ENCODE measurements at regions not wholly inside any gene's neighbourhood (a gene's known extent, or its start where the extent isn't known, plus 50 kb on each side); places are given as distances from the start of the nearest gene placed in this dataset.

DNA sequence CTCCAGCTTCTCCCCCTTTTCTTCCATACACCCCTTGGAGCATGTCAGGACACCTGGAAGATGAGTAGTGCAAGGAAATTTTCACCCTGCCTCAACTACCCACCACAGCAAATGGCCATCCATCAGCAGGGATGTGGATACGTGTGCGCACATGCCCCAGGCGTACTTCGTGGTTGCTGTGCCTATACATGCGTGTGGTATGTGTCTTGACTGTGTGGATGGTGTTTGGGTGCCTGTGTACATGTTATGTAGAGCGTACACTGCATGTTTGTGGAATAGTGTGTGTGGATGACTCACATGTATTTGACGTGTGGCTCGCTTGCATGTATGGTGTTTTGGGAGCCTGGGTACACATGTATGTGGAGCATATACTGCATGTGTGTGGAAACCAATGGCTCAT is 158.5 kb downstream of the RRAGC start:
- Histone ChIP-seq H3K27me3 (no peaks in the 10 kb centered on the region), H3K9me3 (peaks cover 0 to 32% (median 2%) of the 10 kb centered on the region in 4 donors), H3K36me3 (no peaks in the 10 kb centered on the region), H3K27ac (no peak overlapping the region), H3K4me3 (no peak overlapping the region), H3K4me1 (no peaks in the 10 kb centered on the region)
- no peak for DNase-seq (ENCODE audit: low spot score in 2 of 2)
- TF ChIP-seq POLR2A (IDR thresholded peaks at IDR 0.05), result no peak
- no peak for TF ChIP-seq CTCF (IDR thresholded peaks at IDR 0.05)
- no peak for TF ChIP-seq EP300 (IDR thresholded peaks at IDR 0.05)
- 81 to 97% methylated on average over 8 of the region's 8 CpGs for WGBS, 2 donors

DNA sequence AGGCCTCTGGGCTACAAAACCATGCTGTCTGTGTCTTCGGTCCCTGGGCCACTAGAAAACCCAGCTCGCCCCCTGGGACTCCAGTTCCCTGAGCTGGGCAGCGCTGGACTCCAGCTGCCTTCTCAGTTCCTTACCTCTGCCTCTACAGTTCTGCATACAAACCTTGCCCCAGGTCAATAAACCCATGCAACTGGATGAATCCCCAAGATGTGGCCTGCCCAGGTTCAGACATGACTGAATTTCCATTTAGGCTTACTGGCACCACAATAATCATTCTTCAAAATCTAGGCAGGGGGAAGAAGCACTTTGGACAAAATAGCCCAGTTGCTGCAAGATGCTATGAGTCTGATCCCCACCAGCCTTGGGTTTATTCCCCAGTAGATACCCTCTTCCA is 159.5 kb downstream of the RRAGC start:
- Histone ChIP-seq H3K27me3 (no peaks in the 10 kb centered on the region), H3K4me3 (no peak overlapping the region), H3K4me1 (no peaks in the 10 kb centered on the region), H3K9me3 (peaks cover 0 to 24% (median 0%) of the 10 kb centered on the region in 4 donors), H3K27ac (no peak overlapping the region), H3K36me3 (no peaks in the 10 kb centered on the region)
- 87 to 89% methylated on average over 3 of the region's 3 CpGs for WGBS, 2 donors
- DNase-seq (ENCODE audit: low spot score in 2 of 2), result no peak
- TF ChIP-seq CTCF (IDR thresholded peaks at IDR 0.05) (no peak), POLR2A (IDR thresholded peaks at IDR 0.05) (no peak), EP300 (IDR thresholded peaks at IDR 0.05) (no peak)

GRCh38 chr1:38699330-38700076 is 160.1 kb downstream of the RRAGC start:
- H3K27me3 ChIP-seq, result no peaks in the 10 kb centered on the region
- H3K4me3 ChIP-seq, result no peak overlapping the region
- H3K4me1 ChIP-seq, result no peaks in the 10 kb centered on the region
- no peak for DNase-seq (ENCODE audit: low spot score in 2 of 2)
- TF ChIP-seq POLR2A (IDR thresholded peaks at IDR 0.05) (no peak), EP300 (IDR thresholded peaks at IDR 0.05) (no peak), CTCF (IDR thresholded peaks at IDR 0.05) (no peak)
- 68 to 71% methylated on average over 7 of the region's 7 CpGs for WGBS, 2 donors
- no peaks in the 10 kb centered on the region for H3K36me3 ChIP-seq
- H3K9me3 ChIP-seq, result peaks cover 0 to 25% (median 0%) of the 10 kb centered on the region in 4 donors
- H3K27ac ChIP-seq, result no peak overlapping the region

DNA sequence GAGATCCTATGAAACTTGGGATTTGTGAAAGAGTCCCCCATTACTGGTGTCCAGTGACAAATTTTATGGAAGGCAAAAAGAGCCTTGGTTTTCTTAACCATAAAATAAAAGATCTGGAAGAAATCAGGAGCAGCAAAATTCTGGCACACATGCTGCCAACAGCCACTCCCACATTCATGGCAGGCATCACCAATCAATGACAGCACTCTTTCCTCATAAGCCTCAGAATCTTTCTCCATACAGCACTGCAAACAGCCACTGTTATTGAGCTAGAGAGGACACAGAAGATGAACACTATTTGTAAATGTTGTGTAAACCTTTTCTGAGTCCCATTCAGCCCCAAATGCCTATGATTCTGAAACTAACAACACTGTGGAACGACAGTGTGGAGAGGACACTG is 162.2 kb downstream of the RRAGC start:
- Histone ChIP-seq H3K27ac (no peak overlapping the region), H3K36me3 (no peaks in the 10 kb centered on the region), H3K4me3 (no peak overlapping the region), H3K4me1 (no peaks in the 10 kb centered on the region), H3K27me3 (no peaks in the 10 kb centered on the region), H3K9me3 (peaks cover 0 to 31% (median 0%) of the 10 kb centered on the region in 4 donors)
- no peak for TF ChIP-seq POLR2A (IDR thresholded peaks at IDR 0.05)
- TF ChIP-seq EP300 (IDR thresholded peaks at IDR 0.05), result no peak
- no peak for TF ChIP-seq CTCF (IDR thresholded peaks at IDR 0.05)
- no peak for DNase-seq (ENCODE audit: low spot score in 2 of 2)
- WGBS, 2 donors, result 65 to 73% methylated on average over 1 of the region's 1 CpG

- WGBS, 2 donors, result 91 to 92% methylated on average over 2 of the region's 2 CpGs
These were observed 163.2 kb downstream of the RRAGC start for GRCh38 chr1:38696371-38696770.

More at GRCh38 chr1:38696371-38696770, 163.2 kb downstream of the RRAGC start:
- H3K9me3 ChIP-seq, result peaks cover 0 to 33% (median 0%) of the 10 kb centered on the region in 4 donors
- no peak overlapping the region for H3K4me3 ChIP-seq
- DNase-seq (ENCODE audit: low spot score in 2 of 2), result no peak
- no peak overlapping the region for H3K27ac ChIP-seq
- no peak for TF ChIP-seq POLR2A (IDR thresholded peaks at IDR 0.05)
- TF ChIP-seq CTCF (IDR thresholded peaks at IDR 0.05), result no peak
- TF ChIP-seq EP300 (IDR thresholded peaks at IDR 0.05), result no peak
- no peaks in the 10 kb centered on the region for H3K4me1 ChIP-seq
- H3K27me3 ChIP-seq, result no peaks in the 10 kb centered on the region
- H3K36me3 ChIP-seq, result no peaks in the 10 kb centered on the region
